PFSK-1 (cell line): ENCODE measurements at regions not wholly inside any gene's neighbourhood (a gene's known extent, or its start where the extent isn't known, plus 50 kb on each side); places are given as distances from the start of the nearest gene placed in this dataset.

Experiments
- FOXP2 ChIP-seq: optimal IDR thresholded peaks from 2 replicates; pipeline ENCODE3; 2011; ENCODE audit warnings: borderline replicate concordance, control low read depth, inconsistent platforms; ENCODE audit not compliant: insufficient read depth; ENCODE audit errors: extremely low read length, extremely low read depth
- POLR2AphosphoS5 ChIP-seq: IDR thresholded peaks from 2 replicates; pipeline ENCODE4 v1.6.1; 2012; ENCODE audit warnings: low read depth, mild to moderate bottlenecking, control low read depth, low read length, moderate library complexity
- SIN3A ChIP-seq: IDR thresholded peaks from 2 replicates; pipeline ENCODE4 v1.6.1; 2012; ENCODE audit warnings: mild to moderate bottlenecking, low read length, moderate library complexity, borderline replicate concordance; ENCODE audit not compliant: insufficient read depth
- TAF1 ChIP-seq: IDR thresholded peaks from 2 replicates; pipeline ENCODE4 v1.6.1; 2012; ENCODE audit warnings: low read length, control low read depth, borderline replicate concordance; ENCODE audit not compliant: insufficient read depth
- TF ChIP-seq, protein P1 (sequence below), 2 experiments: IDR thresholded peaks; 2 replicates each; pipeline versions ENCODE4 v1.6.1 to v1.8.0; 2011 to 2012; ENCODE audit warnings: low read depth in 2 of 2, low read length in 2 of 2, control low read depth in 1 of 2, inconsistent platforms in 1 of 2, mild to moderate bottlenecking in 1 of 2, moderate library complexity in 1 of 2; ENCODE audit not compliant: insufficient read depth in 1 of 2

DNA sequence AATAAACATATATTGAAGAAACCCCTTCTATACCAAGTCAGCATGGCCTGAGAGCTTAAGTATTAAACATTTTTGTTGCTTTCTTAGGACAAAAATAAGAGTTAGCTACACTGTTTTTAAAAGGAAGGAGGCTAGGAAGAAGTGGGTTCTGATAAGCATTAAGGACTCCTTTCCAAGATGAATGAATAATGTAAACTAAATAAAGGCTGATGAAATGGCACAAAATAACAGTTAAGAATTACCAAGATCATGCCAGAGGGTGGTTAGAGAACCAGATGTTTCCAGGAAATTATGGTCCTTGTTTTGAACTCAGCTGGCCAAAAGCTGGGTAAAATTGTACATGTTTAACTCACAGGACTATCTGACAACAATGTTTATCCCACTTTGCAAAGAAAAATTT, 114.1 kb upstream of the ETS2 start:
- TF ChIP-seq POLR2AphosphoS5 = no peak
- TF ChIP-seq, protein P1, sequence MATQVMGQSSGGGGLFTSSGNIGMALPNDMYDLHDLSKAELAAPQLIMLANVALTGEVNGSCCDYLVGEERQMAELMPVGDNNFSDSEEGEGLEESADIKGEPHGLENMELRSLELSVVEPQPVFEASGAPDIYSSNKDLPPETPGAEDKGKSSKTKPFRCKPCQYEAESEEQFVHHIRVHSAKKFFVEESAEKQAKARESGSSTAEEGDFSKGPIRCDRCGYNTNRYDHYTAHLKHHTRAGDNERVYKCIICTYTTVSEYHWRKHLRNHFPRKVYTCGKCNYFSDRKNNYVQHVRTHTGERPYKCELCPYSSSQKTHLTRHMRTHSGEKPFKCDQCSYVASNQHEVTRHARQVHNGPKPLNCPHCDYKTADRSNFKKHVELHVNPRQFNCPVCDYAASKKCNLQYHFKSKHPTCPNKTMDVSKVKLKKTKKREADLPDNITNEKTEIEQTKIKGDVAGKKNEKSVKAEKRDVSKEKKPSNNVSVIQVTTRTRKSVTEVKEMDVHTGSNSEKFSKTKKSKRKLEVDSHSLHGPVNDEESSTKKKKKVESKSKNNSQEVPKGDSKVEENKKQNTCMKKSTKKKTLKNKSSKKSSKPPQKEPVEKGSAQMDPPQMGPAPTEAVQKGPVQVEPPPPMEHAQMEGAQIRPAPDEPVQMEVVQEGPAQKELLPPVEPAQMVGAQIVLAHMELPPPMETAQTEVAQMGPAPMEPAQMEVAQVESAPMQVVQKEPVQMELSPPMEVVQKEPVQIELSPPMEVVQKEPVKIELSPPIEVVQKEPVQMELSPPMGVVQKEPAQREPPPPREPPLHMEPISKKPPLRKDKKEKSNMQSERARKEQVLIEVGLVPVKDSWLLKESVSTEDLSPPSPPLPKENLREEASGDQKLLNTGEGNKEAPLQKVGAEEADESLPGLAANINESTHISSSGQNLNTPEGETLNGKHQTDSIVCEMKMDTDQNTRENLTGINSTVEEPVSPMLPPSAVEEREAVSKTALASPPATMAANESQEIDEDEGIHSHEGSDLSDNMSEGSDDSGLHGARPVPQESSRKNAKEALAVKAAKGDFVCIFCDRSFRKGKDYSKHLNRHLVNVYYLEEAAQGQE (IDR thresholded peaks at IDR 0.05; ENCODE audit: insufficient read depth in 1 of 2, low read depth in 2 of 2, low read length in 2 of 2) = no peak
- TF ChIP-seq FOXP2 = no peak
- no peak for TF ChIP-seq TAF1
- TF ChIP-seq SIN3A = no peak

DNA sequence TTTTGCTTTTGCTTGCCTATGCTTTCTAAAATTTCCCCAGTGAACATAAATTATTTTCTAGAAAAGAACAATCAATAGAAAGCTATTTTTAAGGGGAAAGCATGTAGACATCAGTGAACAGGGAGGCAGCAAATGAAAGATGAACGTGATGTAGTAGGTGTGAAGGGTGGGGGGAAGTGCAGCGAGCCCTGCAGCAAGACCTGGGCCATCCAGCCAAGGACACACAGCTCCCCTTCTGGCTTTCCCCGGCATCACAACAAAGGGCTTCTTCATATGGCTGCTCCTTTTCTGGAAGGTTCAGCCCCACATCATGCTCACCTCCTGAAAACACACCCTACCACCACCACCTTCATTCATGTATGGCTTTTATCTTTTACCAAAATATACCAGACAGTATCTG, 109.2 kb upstream of the ETS2 start:
- TF ChIP-seq, protein P1 (IDR thresholded peaks at IDR 0.05; ENCODE audit: insufficient read depth in 1 of 2, low read depth in 2 of 2, low read length in 2 of 2) = no peak
- TF ChIP-seq POLR2AphosphoS5 (no peak), SIN3A (no peak)

DNA sequence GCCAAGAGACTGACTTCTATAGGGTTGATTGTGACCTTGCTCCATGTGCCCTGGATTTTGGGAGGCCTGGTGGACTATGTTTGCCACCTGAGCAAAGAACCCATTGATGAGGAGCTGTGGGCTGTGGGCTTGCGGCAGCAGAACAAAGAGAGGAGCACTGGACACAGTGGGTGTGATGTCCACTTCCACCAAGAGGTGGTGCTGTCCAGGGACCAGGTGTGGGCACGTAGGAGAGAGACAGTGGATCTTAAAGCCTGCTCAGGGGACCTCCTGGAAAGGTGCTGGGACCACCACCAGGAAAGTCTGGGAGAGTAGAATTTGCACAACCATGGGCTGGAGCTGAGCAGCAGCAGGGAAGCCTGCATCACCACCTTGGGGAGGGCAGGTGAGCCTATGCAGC, 106.7 kb upstream of the ETS2 start:
- no peak for TF ChIP-seq TAF1
- TF ChIP-seq POLR2AphosphoS5 = no peak
- TF ChIP-seq SIN3A = no peak
- TF ChIP-seq FOXP2 = no peak
- TF ChIP-seq, protein P1 (IDR thresholded peaks at IDR 0.05; ENCODE audit: insufficient read depth in 1 of 2, low read depth in 2 of 2, low read length in 2 of 2) = no peak

DNA sequence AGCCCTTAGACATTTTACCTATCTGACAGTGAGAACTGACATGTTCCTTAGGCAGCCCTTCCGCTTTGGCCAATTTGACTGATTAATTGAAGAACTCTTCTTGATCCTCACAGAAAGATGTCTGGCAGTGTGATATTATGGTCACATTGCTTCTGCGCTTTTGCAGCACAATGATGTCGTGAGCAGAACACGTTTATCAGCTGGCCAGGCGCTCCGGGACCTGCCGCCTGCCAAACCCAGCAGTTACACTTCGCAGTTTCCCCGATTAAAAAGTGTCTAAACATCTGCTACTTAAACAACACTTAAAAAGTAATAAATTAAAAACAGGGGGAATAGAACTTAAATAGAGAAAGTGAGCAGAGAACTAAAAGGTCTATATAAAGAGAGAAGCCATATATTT, 103.5 kb upstream of the ETS2 start:
- no peak for TF ChIP-seq SIN3A
- TF ChIP-seq TAF1 = no peak
- no peak for TF ChIP-seq POLR2AphosphoS5
- TF ChIP-seq, protein P1 (IDR thresholded peaks at IDR 0.05; ENCODE audit: insufficient read depth in 1 of 2, low read depth in 2 of 2, low read length in 2 of 2) = no peak

DNA sequence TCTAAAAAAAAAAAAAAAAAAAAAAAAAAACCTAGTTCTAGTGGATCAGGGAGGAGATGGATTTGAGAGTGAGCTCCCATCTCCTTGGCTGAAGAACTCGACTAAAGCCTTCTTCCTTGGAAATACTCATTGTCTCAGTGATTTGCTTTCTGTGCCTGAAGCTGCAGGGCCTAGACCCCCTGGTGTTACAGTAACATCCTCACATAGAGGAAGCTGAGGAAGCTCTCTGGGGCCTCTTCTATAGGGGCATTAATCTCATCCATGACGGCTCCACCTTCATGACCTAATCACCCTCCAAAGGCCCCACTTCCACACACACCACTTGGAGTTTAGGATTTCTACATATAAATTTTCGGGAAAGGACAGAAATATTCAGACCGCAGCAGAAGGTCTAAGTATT, 95.9 kb upstream of the ETS2 start:
- TF ChIP-seq TAF1 (no peak), FOXP2 (no peak), POLR2AphosphoS5 (no peak), SIN3A (no peak)
- TF ChIP-seq, protein P1 (IDR thresholded peaks at IDR 0.05; ENCODE audit: insufficient read depth in 1 of 2, low read depth in 2 of 2, low read length in 2 of 2) = no peak
